Body of pancreas (tissue), 4 donors: ENCODE measurements at regions not wholly inside any gene's neighbourhood (a gene's known extent, or its start where the extent isn't known, plus 50 kb on each side); places are given as distances from the start of the nearest gene placed in this dataset.

Source experiments
- ATAC-seq: fragments of 150-250 bp; one replicate; pipeline ENCODE4 v1.9.1; 2016
- DNase-seq, 4 donors: peaks; one replicate each; pipeline ENCODE4 v3.0.0-alpha.2; 2019
- H3K27ac ChIP-seq, 4 donors: fragments of 200-600 bp; sonication (generic); 1 replicate in 3 of 4; 2 replicates in 1 of 4; pipeline versions ENCODE4 v1.5.1 to v1.6.1; 2016 to 2019; ENCODE audit warnings: mild to moderate bottlenecking in 1 of 4, mixed read lengths in 1 of 4, moderate library complexity in 1 of 4
- H3K27me3 ChIP-seq, 2 donors: fragments of 200-600 bp; sonication (generic); one replicate each; pipeline ENCODE4 v1.6.0; 2016; ENCODE audit warnings: mild to moderate bottlenecking in 1 of 2
- H3K36me3 ChIP-seq, 2 donors: fragments of 200-600 bp; sonication (generic); replicated peaks in 1 of 2; 2 replicates each; pipeline ENCODE4 v1.5.1; 2016; ENCODE audit warnings: low read depth in 2 of 2; ENCODE audit not compliant: insufficient read depth in 1 of 2
- H3K4me1 ChIP-seq: fragments of 200-600 bp; sonication (generic); one replicate; pipeline ENCODE4 v1.6.0; 2016
- H3K4me3 ChIP-seq, 2 donors: fragments of 200-600 bp; sonication (generic); 1 replicate in 1 of 2; 2 replicates in 1 of 2; pipeline ENCODE4 v1.5.1; 2016 to 2019
- H3K9me3 ChIP-seq, 3 donors: fragments of 200-600 bp; sonication (generic); 1 replicate in 2 of 3; 2 replicates in 1 of 3; pipeline ENCODE4 v1.5.1; 2016
- CTCF ChIP-seq, 7 experiments: fragments of 450-650 bp in 4 of 7; fragments of 200-600 bp in 3 of 7; sonication (generic) in 3 of 7; IDR thresholded peaks; one replicate each; pipeline ENCODE4 v1.5.1; 2016 to 2019; ENCODE audit warnings: antibody characterized with exemption in 7 of 7
- POLR2A ChIP-seq, 3 donors: fragments of 450-650 bp; IDR thresholded peaks; one replicate each; pipeline ENCODE4 v1.6.1; 2016; ENCODE audit warnings: antibody characterized with exemption in 3 of 3, mild to moderate bottlenecking in 2 of 3
- WGBS, 2 donors: methylation state at CpG; one replicate each; pipeline ENCODE4 v1.1.5; 2017; 5-methylcytosine and 5-hydroxymethylcytosine counted together
- intact Hi-C: fragments of 100-400 bp; cut with DNase I; formaldehyde crosslinking; loops from one replicate; pipeline ENCODE4 v1.15.1; 2023

GRCh38 chr9:118023644-118024043, 319.4 kb downstream of the TLR4 start:
- Histone ChIP-seq H3K36me3 (no peaks in the 10 kb centered on the region), H3K27ac (no peak overlapping the region), H3K4me1 (no peaks in the 10 kb centered on the region), H3K4me3 (no peak overlapping the region), H3K27me3 (no peaks in the 10 kb centered on the region), H3K9me3 (no peaks in the 10 kb centered on the region)
- 26 to 27% methylated on average over 2 of the region's 2 CpGs for WGBS, 2 donors
- no peak for TF ChIP-seq POLR2A (IDR thresholded peaks at IDR 0.05)
- TF ChIP-seq CTCF (IDR thresholded peaks at IDR 0.05) = no peak
- DNase-seq (no peak), ATAC-seq (no peak)
- intact Hi-C loops = no loop called here

GRCh38 chr9:118028225-118028624, 324.0 kb downstream of the TLR4 start:
- Histone ChIP-seq H3K36me3 (no peaks in the 10 kb centered on the region), H3K27me3 (no peaks in the 10 kb centered on the region), H3K4me3 (no peak overlapping the region), H3K9me3 (no peaks in the 10 kb centered on the region), H3K27ac (no peak overlapping the region), H3K4me1 (no peaks in the 10 kb centered on the region)
- no peak for ATAC-seq
- intact Hi-C loops = no loop called here
- 63 to 74% methylated on average over 2 of the region's 2 CpGs for WGBS, 2 donors
- DNase-seq = no peak
- no peak for TF ChIP-seq CTCF (IDR thresholded peaks at IDR 0.05)
- TF ChIP-seq POLR2A (IDR thresholded peaks at IDR 0.05) = no peak

GRCh38 chr9:118029425-118029824, 325.2 kb downstream of the TLR4 start:
- TF ChIP-seq CTCF (IDR thresholded peaks at IDR 0.05) (no peak), POLR2A (IDR thresholded peaks at IDR 0.05) (no peak)
- ATAC-seq (no peak), DNase-seq (no peak)
- no peak overlapping the region for H3K27ac ChIP-seq
- H3K27me3 ChIP-seq = no peaks in the 10 kb centered on the region
- no peak overlapping the region for H3K4me3 ChIP-seq
- intact Hi-C loops = no loop called here
- H3K36me3 ChIP-seq = no peaks in the 10 kb centered on the region
- H3K9me3 ChIP-seq = no peaks in the 10 kb centered on the region
- H3K4me1 ChIP-seq = no peaks in the 10 kb centered on the region

- no peak overlapping the region for H3K4me3 ChIP-seq
- H3K27me3 ChIP-seq = no peaks in the 10 kb centered on the region
- ATAC-seq (no peak), DNase-seq (no peak)
- TF ChIP-seq POLR2A (IDR thresholded peaks at IDR 0.05) = no peak
- TF ChIP-seq CTCF (IDR thresholded peaks at IDR 0.05) = no peak
- H3K27ac ChIP-seq = no peak overlapping the region
- H3K36me3 ChIP-seq = no peaks in the 10 kb centered on the region
- no peaks in the 10 kb centered on the region for H3K4me1 ChIP-seq
- WGBS, 2 donors = 32 to 45% methylated on average over 1 of the region's 1 CpG
- H3K9me3 ChIP-seq = no peaks in the 10 kb centered on the region
- intact Hi-C loops = no loop called here
Observed at GRCh38 chr9:118034701-118035100, 330.5 kb downstream of the TLR4 start.

GRCh38 chr9:118038713-118039112, 334.5 kb downstream of the TLR4 start:
- DNase-seq (no peak), ATAC-seq (no peak)
- no peak for TF ChIP-seq POLR2A (IDR thresholded peaks at IDR 0.05)
- TF ChIP-seq CTCF (IDR thresholded peaks at IDR 0.05) = no peak
- no peaks in the 10 kb centered on the region for H3K4me1 ChIP-seq
- no peaks in the 10 kb centered on the region for H3K27me3 ChIP-seq
- H3K36me3 ChIP-seq = no peaks in the 10 kb centered on the region
- 25 to 42% methylated on average over 2 of the region's 2 CpGs for whole genome bisulfite sequencing, 2 donors
- no peak overlapping the region for H3K4me3 ChIP-seq
- intact Hi-C loops = no loop called here
- no peaks in the 10 kb centered on the region for H3K9me3 ChIP-seq
- no peak overlapping the region for H3K27ac ChIP-seq
